Muscle layer of duodenum (tissue), 2 donors: ENCODE measurements at regions not wholly inside any gene's neighbourhood (a gene's known extent, or its start where the extent isn't known, plus 50 kb on each side); places are given as distances from the start of the nearest gene placed in this dataset.

Experiments used
- H3K27ac ChIP-seq: one replicate; pipeline ENCODE4 v1.7.0; 2013; ENCODE audit warnings: mild to moderate bottlenecking, low read length
- H3K27me3 ChIP-seq: one replicate; pipeline ENCODE4 v1.7.0; 2013; ENCODE audit warnings: low read depth, mild to moderate bottlenecking, control low read depth, low read length
- H3K36me3 ChIP-seq, 2 donors: one replicate each; pipeline ENCODE4 v1.7.0; 2013; ENCODE audit warnings: low read length in 2 of 2, control low read depth in 1 of 2, mild to moderate bottlenecking in 1 of 2; ENCODE audit not compliant: insufficient read depth in 2 of 2, control insufficient read depth in 1 of 2
- H3K4me1 ChIP-seq, 2 donors: one replicate each; pipeline ENCODE4 v1.7.0; 2013; ENCODE audit warnings: low read length in 2 of 2, mild to moderate bottlenecking in 2 of 2, control low read depth in 1 of 2, moderate library complexity in 1 of 2; ENCODE audit not compliant: insufficient read depth in 2 of 2, control insufficient read depth in 1 of 2
- H3K4me3 ChIP-seq, 2 donors: one replicate each; pipeline ENCODE4 v1.7.0; 2013; ENCODE audit warnings: low read length in 2 of 2, low read depth in 1 of 2, mild to moderate bottlenecking in 1 of 2
- H3K9me3 ChIP-seq, 2 donors: one replicate each; pipeline ENCODE4 v1.7.0; 2013; ENCODE audit warnings: low read length in 2 of 2, control low read depth in 1 of 2, mild to moderate bottlenecking in 1 of 2; ENCODE audit not compliant: control insufficient read depth in 1 of 2
- donor health status: healthy.

- Histone ChIP-seq H3K36me3 (no peaks in the 10 kb centered on the region), H3K27me3 (no peaks in the 10 kb centered on the region), H3K4me3 (no peak overlapping the region), H3K27ac (no peak overlapping the region), H3K9me3 (no peaks in the 10 kb centered on the region), H3K4me1 (no peaks in the 10 kb centered on the region)
These were observed 114.0 kb upstream of the OBI1 start for GRCh38 chr13:78772933-78773332.

- H3K36me3 ChIP-seq = no peaks in the 10 kb centered on the region
- H3K27ac ChIP-seq = no peak overlapping the region
- no peak overlapping the region for H3K4me3 ChIP-seq
- H3K9me3 ChIP-seq = no peaks in the 10 kb centered on the region
- no peaks in the 10 kb centered on the region for H3K4me1 ChIP-seq
- no peaks in the 10 kb centered on the region for H3K27me3 ChIP-seq
These were observed 111.6 kb upstream of the OBI1 start for GRCh38 chr13:78770601-78771000.

DNA sequence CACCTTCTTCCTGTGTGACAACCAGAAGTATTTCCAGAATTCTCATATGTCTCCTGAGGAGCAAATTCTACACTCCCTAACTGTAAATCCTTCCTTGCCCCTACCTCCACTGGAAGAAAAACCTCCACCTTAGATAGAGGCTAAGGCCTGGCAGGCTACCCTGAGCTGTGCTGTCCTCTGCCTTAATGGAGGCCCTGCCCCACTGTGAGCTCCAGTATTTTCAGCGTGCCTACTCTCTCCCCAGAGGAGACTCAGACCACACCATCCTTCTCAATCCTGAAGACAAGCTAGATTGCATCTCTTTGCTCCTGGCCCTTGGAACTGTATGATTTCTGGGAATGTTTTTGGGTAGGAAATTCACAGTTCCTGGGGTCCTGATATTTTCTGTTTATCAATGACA lies 110.0 kb upstream of the OBI1 start:
- no peaks in the 10 kb centered on the region for H3K36me3 ChIP-seq
- H3K4me1 ChIP-seq = no peaks in the 10 kb centered on the region
- H3K27me3 ChIP-seq = no peaks in the 10 kb centered on the region
- no peaks in the 10 kb centered on the region for H3K9me3 ChIP-seq
- H3K4me3 ChIP-seq = no peak overlapping the region
- H3K27ac ChIP-seq = no peak overlapping the region

- H3K36me3 ChIP-seq = no peaks in the 10 kb centered on the region
- no peaks in the 10 kb centered on the region for H3K4me1 ChIP-seq
- H3K4me3 ChIP-seq = no peak overlapping the region
- no peaks in the 10 kb centered on the region for H3K27me3 ChIP-seq
- H3K27ac ChIP-seq = no peak overlapping the region
- H3K9me3 ChIP-seq = no peaks in the 10 kb centered on the region
These were observed 105.7 kb upstream of the OBI1 start for GRCh38 chr13:78764665-78765064.

DNA sequence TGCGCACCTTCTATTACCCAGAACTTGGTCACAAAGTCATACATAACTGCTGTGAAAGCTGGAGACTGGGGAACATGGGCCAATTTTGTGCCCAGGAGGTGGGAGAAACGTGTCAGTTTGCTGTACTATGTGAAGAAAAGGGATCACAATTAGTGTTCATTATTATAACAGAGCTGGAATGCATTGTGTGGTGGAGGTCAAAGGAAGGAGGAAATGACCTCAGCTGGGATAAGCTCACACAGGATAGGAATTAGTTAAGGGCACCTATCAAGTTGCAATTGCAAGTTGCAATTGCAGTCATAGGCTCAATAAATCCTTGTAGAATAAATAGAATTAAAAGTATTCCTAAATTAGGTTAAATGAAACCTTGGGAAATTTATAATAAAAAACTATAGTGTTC lies 103.9 kb upstream of the OBI1 start:
- H3K4me3 ChIP-seq = no peak overlapping the region
- H3K27ac ChIP-seq = no peak overlapping the region
- H3K27me3 ChIP-seq = no peaks in the 10 kb centered on the region
- no peaks in the 10 kb centered on the region for H3K36me3 ChIP-seq
- H3K9me3 ChIP-seq = no peaks in the 10 kb centered on the region
- no peaks in the 10 kb centered on the region for H3K4me1 ChIP-seq

DNA sequence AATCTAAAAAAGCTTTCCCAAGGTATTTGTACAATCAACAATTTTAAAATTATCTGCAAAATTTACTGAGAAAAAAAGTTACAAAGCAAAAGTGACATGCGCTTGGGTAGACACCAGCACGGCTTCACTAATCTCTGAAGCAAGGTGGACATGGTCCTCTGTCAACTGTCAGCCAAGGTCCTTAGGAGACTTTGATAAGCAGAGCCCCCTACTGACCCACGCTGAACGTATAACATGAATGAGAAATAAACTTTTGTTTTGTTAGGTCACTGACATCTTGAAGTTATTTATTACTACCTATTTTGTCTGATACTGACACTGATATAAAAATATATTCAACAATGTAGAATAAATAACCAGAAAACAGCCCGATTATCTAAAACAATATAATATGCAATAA lies 100.7 kb upstream of the OBI1 start:
- no peaks in the 10 kb centered on the region for H3K4me1 ChIP-seq
- no peaks in the 10 kb centered on the region for H3K27me3 ChIP-seq
- no peaks in the 10 kb centered on the region for H3K36me3 ChIP-seq
- no peaks in the 10 kb centered on the region for H3K9me3 ChIP-seq
- H3K4me3 ChIP-seq = no peak overlapping the region
- H3K27ac ChIP-seq = no peak overlapping the region

DNA sequence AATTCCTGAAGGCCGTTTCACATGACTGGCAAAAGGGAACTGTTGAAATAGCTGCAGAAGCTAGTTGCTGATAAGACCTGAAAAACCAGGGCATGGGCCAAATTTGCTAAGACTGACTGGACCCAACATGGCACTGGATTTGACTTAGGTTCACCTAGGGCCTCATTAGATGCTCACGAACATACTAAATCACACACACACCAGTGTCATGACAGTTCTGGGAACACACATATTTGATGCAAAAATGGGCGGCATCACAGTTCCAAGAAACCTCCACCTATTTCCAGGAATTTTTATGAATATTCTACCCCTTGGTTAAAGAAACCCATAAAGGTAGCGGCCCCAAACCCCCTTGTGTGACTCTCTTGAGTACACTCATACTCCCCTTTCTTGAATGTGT lies 99.6 kb upstream of the OBI1 start:
- H3K27me3 ChIP-seq = no peaks in the 10 kb centered on the region
- H3K27ac ChIP-seq = no peak overlapping the region

GRCh38 chr13:78753435-78753834 lies 94.5 kb upstream of the OBI1 start:
- Histone ChIP-seq H3K27me3 (no peaks in the 10 kb centered on the region), H3K4me3 (no peak overlapping the region), H3K27ac (no peak overlapping the region), H3K9me3 (no peaks in the 10 kb centered on the region), H3K36me3 (no peaks in the 10 kb centered on the region), H3K4me1 (no peaks in the 10 kb centered on the region)

More for the DNA sequence above, 99.6 kb upstream of the OBI1 start:
- H3K4me1 ChIP-seq = no peaks in the 10 kb centered on the region
- H3K9me3 ChIP-seq = no peaks in the 10 kb centered on the region
- H3K36me3 ChIP-seq = no peaks in the 10 kb centered on the region
- no peak overlapping the region for H3K4me3 ChIP-seq

DNA sequence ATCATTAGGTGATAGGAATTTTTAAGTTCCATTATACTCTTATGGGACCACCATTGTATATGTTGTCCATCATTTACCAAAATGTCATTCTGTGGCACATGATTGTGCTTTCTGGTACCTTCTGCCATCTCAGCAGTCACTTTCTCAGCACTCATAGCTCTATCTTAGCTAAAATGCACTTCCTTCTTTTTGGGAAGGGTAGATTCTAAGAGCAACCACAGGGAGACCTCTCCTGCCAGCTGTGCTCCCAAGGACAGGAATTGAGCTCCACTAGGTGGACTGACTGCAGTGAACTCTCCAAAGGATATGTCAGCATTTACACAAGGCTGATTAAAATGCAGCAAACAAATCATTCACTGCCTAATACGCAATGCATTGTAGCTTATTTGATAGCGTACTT lies 91.8 kb upstream of the OBI1 start:
- no peaks in the 10 kb centered on the region for H3K4me1 ChIP-seq
- no peaks in the 10 kb centered on the region for H3K9me3 ChIP-seq
- no peak overlapping the region for H3K4me3 ChIP-seq
- no peaks in the 10 kb centered on the region for H3K36me3 ChIP-seq
- H3K27me3 ChIP-seq = no peaks in the 10 kb centered on the region
- H3K27ac ChIP-seq = no peak overlapping the region

DNA sequence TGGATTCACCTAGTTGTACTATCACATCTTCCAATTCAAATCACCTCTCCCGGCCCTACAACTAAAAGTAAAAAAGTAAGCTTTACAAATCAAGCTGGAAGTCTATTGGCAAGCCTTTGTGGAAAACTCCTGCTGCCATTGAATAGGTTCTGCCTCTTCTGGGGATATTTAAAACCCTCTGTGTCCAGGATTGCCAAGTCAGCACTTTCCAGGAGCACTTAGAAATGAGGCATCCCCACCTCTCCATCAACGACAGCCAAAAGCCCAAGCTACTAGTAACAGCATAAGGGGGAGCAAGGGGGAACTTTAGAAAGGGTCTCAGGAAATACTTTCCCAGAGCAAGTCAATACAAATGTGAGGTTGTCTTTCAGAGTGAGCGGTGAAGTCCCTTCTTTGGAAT lies 85.0 kb upstream of the OBI1 start:
- H3K4me1 ChIP-seq = no peaks in the 10 kb centered on the region
- no peaks in the 10 kb centered on the region for H3K27me3 ChIP-seq
- H3K4me3 ChIP-seq = no peak overlapping the region
- H3K36me3 ChIP-seq = no peaks in the 10 kb centered on the region
- H3K27ac ChIP-seq = no peak overlapping the region
- no peaks in the 10 kb centered on the region for H3K9me3 ChIP-seq

DNA sequence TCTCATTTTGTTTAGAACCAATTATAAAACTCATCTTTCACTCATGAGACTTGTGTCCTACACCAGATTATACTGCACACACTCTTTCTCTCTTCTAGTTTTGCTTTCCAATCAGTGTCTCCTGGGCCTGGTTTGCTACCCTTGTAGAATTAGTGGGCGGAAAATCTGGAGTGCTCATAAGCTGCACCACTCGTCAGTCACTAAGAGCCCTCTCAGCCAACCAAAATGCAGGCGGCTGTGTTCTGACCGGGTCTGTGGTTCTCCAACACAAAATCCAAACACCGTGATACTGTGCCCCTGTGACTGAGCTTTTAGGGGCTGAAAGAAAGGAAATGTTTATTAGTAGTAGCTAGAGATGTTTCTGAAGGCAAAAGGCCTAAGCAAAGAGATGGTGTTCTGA lies 83.7 kb upstream of the OBI1 start:
- Histone ChIP-seq H3K4me3 (no peak overlapping the region), H3K9me3 (no peaks in the 10 kb centered on the region)

DNA sequence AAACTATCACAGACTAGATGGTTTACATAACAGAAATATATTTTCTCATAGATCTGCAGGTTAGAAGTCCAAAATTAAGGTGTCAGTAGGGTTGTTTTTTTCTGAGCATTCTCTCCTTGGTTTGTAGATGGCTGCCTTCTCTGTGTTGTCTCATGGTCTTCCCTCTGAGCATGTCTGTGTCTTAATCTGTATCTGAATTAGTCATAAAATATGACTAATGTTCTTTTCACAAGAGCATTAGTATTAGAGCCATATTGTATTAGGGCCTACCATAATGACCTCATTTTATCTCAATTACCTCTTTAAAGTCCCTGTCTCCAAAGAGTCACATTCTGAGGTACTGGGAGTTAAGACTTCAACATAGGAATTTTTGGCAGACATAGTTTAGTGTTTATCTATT lies 77.2 kb upstream of the OBI1 start:
- no peak overlapping the region for H3K27ac ChIP-seq
- no peak overlapping the region for H3K4me3 ChIP-seq
- H3K4me1 ChIP-seq = no peaks in the 10 kb centered on the region
- no peaks in the 10 kb centered on the region for H3K27me3 ChIP-seq
- H3K36me3 ChIP-seq = no peaks in the 10 kb centered on the region
- no peaks in the 10 kb centered on the region for H3K9me3 ChIP-seq

More for the DNA sequence above, 83.7 kb upstream of the OBI1 start:
- no peaks in the 10 kb centered on the region for H3K4me1 ChIP-seq
- H3K27ac ChIP-seq = no peak overlapping the region
- no peaks in the 10 kb centered on the region for H3K36me3 ChIP-seq
- H3K27me3 ChIP-seq = no peaks in the 10 kb centered on the region
